Vagina (tissue), 2 donors: ENCODE measurements at regions not wholly inside any gene's neighbourhood (a gene's known extent, or its start where the extent isn't known, plus 50 kb on each side); places are given as distances from the start of the nearest gene placed in this dataset.

Experiments used
- CTCF ChIP-seq, 3 experiments: fragments of 450-650 bp in 2 of 3; fragments of 200-600 bp in 1 of 3; sonication (generic) in 1 of 3; IDR thresholded peaks; one replicate each; pipeline ENCODE4 v1.5.1; 2017 to 2019; ENCODE audit warnings: antibody characterized with exemption in 3 of 3, mild to moderate bottlenecking in 2 of 3, moderate library complexity in 2 of 3
- POLR2A ChIP-seq, 2 donors: fragments of 450-650 bp; IDR thresholded peaks; one replicate each; pipeline ENCODE4 v1.6.1; 2017; ENCODE audit warnings: antibody characterized with exemption in 2 of 2, mild to moderate bottlenecking in 2 of 2, moderate library complexity in 2 of 2
- POLR2AphosphoS5 ChIP-seq, 2 donors: sonication (generic); formaldehyde crosslinking; IDR thresholded peaks; one replicate each; pipeline ENCODE4 v1.9.0; 2017; ENCODE audit warnings: antibody characterized with exemption in 2 of 2, mild to moderate bottlenecking in 2 of 2, low read depth in 1 of 2; ENCODE audit not compliant: insufficient read depth in 1 of 2

- TF ChIP-seq CTCF (IDR thresholded peaks at IDR 0.05) (no peak), POLR2A (IDR thresholded peaks at IDR 0.05) (no peak), POLR2AphosphoS5 (IDR thresholded peaks at IDR 0.05; ENCODE audit: insufficient read depth in 1 of 2, low read depth in 1 of 2) (no peak)
These were observed 95.1 kb upstream of the TMEM170B start for GRCh38 chr6:11442495-11442894.
